ENCODE measurements at regions not wholly inside any gene's neighbourhood (a gene's known extent, or its start where the extent isn't known, plus 50 kb on each side); places are given as distances from the start of the nearest gene placed in this dataset.

- TF ChIP-seq CTCF (conservative IDR thresholded peaks at IDR 0.05) (no peak), EZH2 (IDR thresholded peaks at IDR 0.05; ENCODE audit: low read depth) (no peak)
Measured at GRCh38 chr1:209363112-209363511, 220.4 kb upstream of the CAMK1G start.

Measured in PC-9 (cell line).